ENCODE measurements at regions not wholly inside any gene's neighbourhood (a gene's known extent, or its start where the extent isn't known, plus 50 kb on each side); places are given as distances from the start of the nearest gene placed in this dataset.

GRCh38 chr7:156089222-156089621 is 277.0 kb upstream of the SHH start:
- peak in 1 of 2 donors; percentile 21 for DNase-seq
- TF ChIP-seq CTCF (IDR thresholded peaks at IDR 0.05), result no peak
- Histone ChIP-seq H3K27me3 (no peaks in the 10 kb centered on the region), H3K9me3 (no peaks in the 10 kb centered on the region), H3K27ac (no peak overlapping the region), H3K36me3 (no peaks in the 10 kb centered on the region), H3K4me3 (no peak overlapping the region), H3K4me1 (no peaks in the 10 kb centered on the region)
- intact Hi-C loops (cut with DNase I; ENCODE audit: low total_unique reads), result no loop called here

- no peak for DNase-seq
- Histone ChIP-seq H3K27me3 (no peaks in the 10 kb centered on the region), H3K9me3 (no peaks in the 10 kb centered on the region), H3K36me3 (no peaks in the 10 kb centered on the region), H3K4me3 (no peak overlapping the region), H3K27ac (no peak overlapping the region), H3K4me1 (no peaks in the 10 kb centered on the region)
- no peak for TF ChIP-seq CTCF (IDR thresholded peaks at IDR 0.05)
- intact Hi-C loops (cut with DNase I; ENCODE audit: low total_unique reads), result no loop called here
Measured at GRCh38 chr7:156088115-156088514, 275.9 kb upstream of the SHH start.

GRCh38 chr7:156082048-156083040 is 270.1 kb upstream of the SHH start:
- no peaks in the 10 kb centered on the region for H3K36me3 ChIP-seq
- TF ChIP-seq CTCF (IDR thresholded peaks at IDR 0.05), result no peak
- intact Hi-C loops (cut with DNase I; ENCODE audit: low total_unique reads), result no loop called here

GRCh38 chr7:156080596-156080995 is 268.3 kb upstream of the SHH start:
- no peaks in the 10 kb centered on the region for H3K4me1 ChIP-seq
- DNase-seq, result no peak
- H3K9me3 ChIP-seq, result no peaks in the 10 kb centered on the region
- no peak for TF ChIP-seq CTCF (IDR thresholded peaks at IDR 0.05)
- intact Hi-C loops (cut with DNase I; ENCODE audit: low total_unique reads), result no loop called here
- H3K36me3 ChIP-seq, result no peaks in the 10 kb centered on the region
- H3K27me3 ChIP-seq, result no peaks in the 10 kb centered on the region
- no peak overlapping the region for H3K4me3 ChIP-seq
- no peak overlapping the region for H3K27ac ChIP-seq

More at GRCh38 chr7:156082048-156083040, 270.1 kb upstream of the SHH start:
- peak in 1 of 2 donors; percentile 34 for DNase-seq
- Histone ChIP-seq H3K9me3 (no peaks in the 10 kb centered on the region), H3K4me3 (no peak overlapping the region), H3K4me1 (no peaks in the 10 kb centered on the region), H3K27me3 (no peaks in the 10 kb centered on the region), H3K27ac (no peak overlapping the region)

- Histone ChIP-seq H3K4me1 (no peaks in the 10 kb centered on the region), H3K36me3 (no peaks in the 10 kb centered on the region), H3K27ac (no peak overlapping the region), H3K9me3 (no peaks in the 10 kb centered on the region), H3K27me3 (no peaks in the 10 kb centered on the region), H3K4me3 (no peak overlapping the region)
- DNase-seq, result peak in 1 of 2 donors; percentile 40
- no peak for TF ChIP-seq CTCF (IDR thresholded peaks at IDR 0.05)
- intact Hi-C loops (cut with DNase I; ENCODE audit: low total_unique reads), result no loop called here
Measured at GRCh38 chr7:156080046-156080445, 267.8 kb upstream of the SHH start.
